ENCODE measurements at regions not wholly inside any gene's neighbourhood (a gene's known extent, or its start where the extent isn't known, plus 50 kb on each side); places are given as distances from the start of the nearest gene placed in this dataset.

- WGBS = 86% methylated on average over 5 of the region's 5 CpGs
- no peaks in the 10 kb centered on the region for H3K27me3 ChIP-seq
- DNase-seq (ENCODE audit: extremely low spot score) = peak; percentile 64
- H3K9me3 ChIP-seq = no peaks in the 10 kb centered on the region
- no peak overlapping the region for H3K27ac ChIP-seq (replicated peaks in 1 of 4)
- TF ChIP-seq CTCF (IDR thresholded peaks at IDR 0.05) = no peak
- no peak for TF ChIP-seq POLR2AphosphoS5 (IDR thresholded peaks at IDR 0.05)
- no peak for TF ChIP-seq EP300 (IDR thresholded peaks at IDR 0.05)
- TF ChIP-seq POLR2A (IDR thresholded peaks at IDR 0.05; ENCODE audit: low read depth) = no peak
- no peak overlapping the region for H3K4me3 ChIP-seq
- intact Hi-C loops (cut with DNase I) = no loop called here
- H3K4me1 ChIP-seq = peaks cover 0 to 9% (median 5%) of the 10 kb centered on the region in 4 donors
- H3K36me3 ChIP-seq = no peaks in the 10 kb centered on the region
Measured at GRCh38 chr7:36792421-36792820, 68.1 kb upstream of the AOAH start.

GRCh38 chr7:36790311-36790787 lies 66.1 kb upstream of the AOAH start:
- Histone ChIP-seq H3K27me3 (no peaks in the 10 kb centered on the region), H3K36me3 (no peaks in the 10 kb centered on the region), H3K9me3 (no peaks in the 10 kb centered on the region), H3K4me3 (no peak overlapping the region), H3K27ac (replicated peaks in 1 of 4) (no peak overlapping the region), H3K4me1 (peaks cover 0 to 6% (median 4%) of the 10 kb centered on the region in 4 donors)
- DNase-seq (ENCODE audit: extremely low spot score) = peak; percentile 42
- intact Hi-C loops (cut with DNase I) = no loop called here
- 59% methylated on average over 10 of the region's 10 CpGs for WGBS
- TF ChIP-seq POLR2AphosphoS5 (IDR thresholded peaks at IDR 0.05) (no peak), CTCF (IDR thresholded peaks at IDR 0.05) (no peak), EP300 (IDR thresholded peaks at IDR 0.05) (no peak), POLR2A (IDR thresholded peaks at IDR 0.05; ENCODE audit: low read depth) (no peak)

- 91% methylated on average over 8 of the region's 8 CpGs for WGBS
- TF ChIP-seq POLR2AphosphoS5 (IDR thresholded peaks at IDR 0.05) = no peak
- no peak for TF ChIP-seq EP300 (IDR thresholded peaks at IDR 0.05)
- no peak for TF ChIP-seq CTCF (IDR thresholded peaks at IDR 0.05)
- intact Hi-C loops (cut with DNase I) = no loop called here
- Histone ChIP-seq H3K36me3 (no peaks in the 10 kb centered on the region), H3K4me1 (peaks cover 0 to 7% (median 1%) of the 10 kb centered on the region in 4 donors), H3K9me3 (no peaks in the 10 kb centered on the region), H3K4me3 (no peak overlapping the region), H3K27ac (replicated peaks in 1 of 4) (no peak overlapping the region), H3K27me3 (no peaks in the 10 kb centered on the region)
- peak; percentile 57 for DNase-seq (ENCODE audit: extremely low spot score)
Measured at GRCh38 chr7:36788825-36789470, 64.7 kb upstream of the AOAH start.

GRCh38 chr7:36787933-36788378 lies 63.7 kb upstream of the AOAH start:
- no peak overlapping the region for H3K4me3 ChIP-seq
- peaks cover 0 to 7% (median 1%) of the 10 kb centered on the region in 4 donors for H3K4me1 ChIP-seq
- no peaks in the 10 kb centered on the region for H3K27me3 ChIP-seq
- no peak overlapping the region for H3K27ac ChIP-seq (replicated peaks in 1 of 4)
- peak; percentile 55 for DNase-seq (ENCODE audit: extremely low spot score)
- intact Hi-C loops (cut with DNase I) = no loop called here
- no peaks in the 10 kb centered on the region for H3K36me3 ChIP-seq
- H3K9me3 ChIP-seq = no peaks in the 10 kb centered on the region
- TF ChIP-seq POLR2AphosphoS5 (IDR thresholded peaks at IDR 0.05) = no peak
- no peak for TF ChIP-seq EP300 (IDR thresholded peaks at IDR 0.05)
- TF ChIP-seq CTCF (IDR thresholded peaks at IDR 0.05) = no peak
- TF ChIP-seq POLR2A (IDR thresholded peaks at IDR 0.05; ENCODE audit: low read depth) = no peak
- WGBS = 75% methylated on average over 1 of the region's 1 CpG

Data from esophagus muscularis mucosa (tissue), 4 donors.